ENCODE measurements at regions not wholly inside any gene's neighbourhood (a gene's known extent, or its start where the extent isn't known, plus 50 kb on each side); places are given as distances from the start of the nearest gene placed in this dataset.

- TF ChIP-seq, protein P1, sequence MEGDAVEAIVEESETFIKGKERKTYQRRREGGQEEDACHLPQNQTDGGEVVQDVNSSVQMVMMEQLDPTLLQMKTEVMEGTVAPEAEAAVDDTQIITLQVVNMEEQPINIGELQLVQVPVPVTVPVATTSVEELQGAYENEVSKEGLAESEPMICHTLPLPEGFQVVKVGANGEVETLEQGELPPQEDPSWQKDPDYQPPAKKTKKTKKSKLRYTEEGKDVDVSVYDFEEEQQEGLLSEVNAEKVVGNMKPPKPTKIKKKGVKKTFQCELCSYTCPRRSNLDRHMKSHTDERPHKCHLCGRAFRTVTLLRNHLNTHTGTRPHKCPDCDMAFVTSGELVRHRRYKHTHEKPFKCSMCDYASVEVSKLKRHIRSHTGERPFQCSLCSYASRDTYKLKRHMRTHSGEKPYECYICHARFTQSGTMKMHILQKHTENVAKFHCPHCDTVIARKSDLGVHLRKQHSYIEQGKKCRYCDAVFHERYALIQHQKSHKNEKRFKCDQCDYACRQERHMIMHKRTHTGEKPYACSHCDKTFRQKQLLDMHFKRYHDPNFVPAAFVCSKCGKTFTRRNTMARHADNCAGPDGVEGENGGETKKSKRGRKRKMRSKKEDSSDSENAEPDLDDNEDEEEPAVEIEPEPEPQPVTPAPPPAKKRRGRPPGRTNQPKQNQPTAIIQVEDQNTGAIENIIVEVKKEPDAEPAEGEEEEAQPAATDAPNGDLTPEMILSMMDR (IDR thresholded peaks at IDR 0.05; ENCODE audit: low read depth, low read length, poor library complexity, severe bottlenecking), result no peak
- no peak for TF ChIP-seq EZH2phosphoT487 (IDR thresholded peaks at IDR 0.05; ENCODE audit: borderline replicate concordance, low read length)
Observed at GRCh38 chr6:144415014-144415413, 129.9 kb downstream of the UTRN start.
